IPS-11a (cell line): ENCODE measurements at regions not wholly inside any gene's neighbourhood (a gene's known extent, or its start where the extent isn't known, plus 50 kb on each side); places are given as distances from the start of the nearest gene placed in this dataset.

ENCODE experiments used
- H3K4me3 ChIP-seq: one replicate; pipeline ENCODE4 v1.5.1; 2013; ENCODE audit warnings: low read depth, low read length, control low read depth

- H3K4me3 ChIP-seq: no peak overlapping the region
These were observed 155.1 kb upstream of the CAMK1G start for GRCh38 chr1:209428241-209428921.

GRCh38 chr1:209429611-209430010, 153.9 kb upstream of the CAMK1G start:
- peak overlapping the region; percentile 17 for H3K4me3 ChIP-seq

DNA sequence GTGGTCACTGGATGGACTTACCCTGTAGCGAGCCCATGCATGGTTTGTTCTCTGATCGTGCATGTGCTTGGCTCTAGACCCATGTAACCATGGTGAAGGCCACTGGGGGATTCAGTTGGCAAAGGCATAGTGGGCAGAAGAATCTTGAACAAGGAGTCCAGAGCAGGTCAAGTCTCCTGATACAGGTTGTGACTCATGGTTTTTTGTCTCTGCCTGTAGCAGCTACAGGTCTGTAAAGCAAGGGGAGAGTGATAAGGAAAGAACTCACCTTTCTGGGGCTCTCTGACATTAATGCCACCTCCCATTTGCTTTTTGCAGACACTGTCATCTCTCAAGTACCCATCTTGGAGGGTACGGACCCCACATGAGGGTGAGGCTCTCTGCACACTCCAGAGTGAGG, 153.4 kb upstream of the CAMK1G start:
- no peak overlapping the region for H3K4me3 ChIP-seq

- H3K4me3 ChIP-seq: no peak overlapping the region
These were observed 152.7 kb upstream of the CAMK1G start for GRCh38 chr1:209430821-209431259.

GRCh38 chr1:209431402-209431801, 152.1 kb upstream of the CAMK1G start:
- H3K4me3 ChIP-seq: no peak overlapping the region

DNA sequence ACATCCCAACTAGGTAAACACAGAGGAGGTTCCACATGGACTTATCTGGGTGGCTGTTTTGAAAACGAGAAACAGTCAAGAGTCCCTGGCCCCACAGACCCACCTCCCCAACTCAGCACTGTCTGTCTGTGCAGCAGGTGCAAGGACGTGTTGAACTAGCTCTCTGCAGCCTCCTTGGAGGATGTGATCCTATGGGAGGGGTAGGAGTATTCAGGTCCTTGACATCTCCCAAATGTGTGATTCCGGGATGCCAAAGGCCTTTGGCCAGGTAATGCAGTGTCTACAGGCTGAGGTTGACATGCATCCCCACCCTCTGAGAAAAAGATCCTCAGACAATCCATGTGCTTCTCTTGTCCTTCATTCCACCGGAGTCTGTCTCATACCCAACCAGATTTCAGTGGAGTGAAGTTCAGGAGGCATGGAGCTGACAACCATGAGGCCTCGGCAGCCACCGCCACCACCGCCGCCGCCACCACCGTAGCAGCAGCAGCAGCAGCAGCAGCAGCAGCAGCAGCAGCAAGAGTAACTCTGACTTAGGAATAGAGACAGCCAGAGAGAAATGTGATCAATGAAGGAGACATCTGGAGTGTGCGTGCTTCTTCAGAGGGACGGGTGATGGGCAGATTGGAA, 151.6 kb upstream of the CAMK1G start:
- H3K4me3 ChIP-seq: no peak overlapping the region

GRCh38 chr1:209432443-209432825, 151.1 kb upstream of the CAMK1G start:
- no peak overlapping the region for H3K4me3 ChIP-seq

DNA sequence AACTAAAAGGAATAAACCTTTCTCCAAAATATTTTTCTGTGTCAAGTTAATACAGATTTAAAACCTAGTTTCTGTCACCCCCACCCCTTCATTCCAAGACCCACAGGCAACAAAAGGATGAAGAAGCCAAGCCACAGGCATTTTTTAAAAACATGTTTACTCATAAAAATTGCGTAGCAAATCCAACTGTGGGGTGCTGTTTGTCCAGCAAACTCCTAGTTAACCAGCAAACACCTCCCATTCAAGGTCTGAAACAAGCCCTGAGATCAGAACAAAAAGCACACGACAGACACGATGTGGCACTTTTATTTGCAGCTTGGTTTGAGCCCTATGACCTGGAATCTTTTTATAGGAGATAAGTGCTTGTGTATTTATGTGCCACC, 149.9 kb upstream of the CAMK1G start:
- H3K4me3 ChIP-seq: no peak overlapping the region

GRCh38 chr1:209434066-209434465, 149.4 kb upstream of the CAMK1G start:
- H3K4me3 ChIP-seq: no peak overlapping the region

DNA sequence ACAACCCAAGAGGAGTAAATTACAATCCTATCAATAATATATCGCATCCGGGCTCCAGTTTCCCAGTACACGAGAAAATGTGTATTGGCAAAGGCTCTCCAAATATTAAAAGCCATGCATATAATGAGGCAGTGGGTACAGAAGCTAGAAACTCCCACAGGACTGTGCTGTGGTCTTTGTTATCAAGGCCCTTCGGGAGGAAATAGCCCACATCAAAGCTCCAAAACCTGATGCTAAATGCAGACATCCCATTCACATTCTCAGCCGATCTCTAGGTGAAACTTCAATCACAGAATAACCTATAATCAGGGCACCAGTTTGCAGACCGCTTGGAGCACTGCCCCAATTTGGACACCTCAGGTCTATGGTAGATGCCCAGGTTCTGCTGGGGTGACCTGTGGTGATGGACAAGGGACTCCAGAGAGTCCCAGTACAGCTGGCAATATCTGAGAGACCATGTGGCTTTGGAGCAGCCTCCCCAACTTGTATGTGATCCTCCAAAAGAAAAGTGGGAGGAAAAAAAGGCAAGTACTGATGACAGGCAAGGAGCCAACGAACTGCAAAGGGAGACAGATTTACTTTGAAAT, 148.8 kb upstream of the CAMK1G start:
- H3K4me3 ChIP-seq: no peak overlapping the region

DNA sequence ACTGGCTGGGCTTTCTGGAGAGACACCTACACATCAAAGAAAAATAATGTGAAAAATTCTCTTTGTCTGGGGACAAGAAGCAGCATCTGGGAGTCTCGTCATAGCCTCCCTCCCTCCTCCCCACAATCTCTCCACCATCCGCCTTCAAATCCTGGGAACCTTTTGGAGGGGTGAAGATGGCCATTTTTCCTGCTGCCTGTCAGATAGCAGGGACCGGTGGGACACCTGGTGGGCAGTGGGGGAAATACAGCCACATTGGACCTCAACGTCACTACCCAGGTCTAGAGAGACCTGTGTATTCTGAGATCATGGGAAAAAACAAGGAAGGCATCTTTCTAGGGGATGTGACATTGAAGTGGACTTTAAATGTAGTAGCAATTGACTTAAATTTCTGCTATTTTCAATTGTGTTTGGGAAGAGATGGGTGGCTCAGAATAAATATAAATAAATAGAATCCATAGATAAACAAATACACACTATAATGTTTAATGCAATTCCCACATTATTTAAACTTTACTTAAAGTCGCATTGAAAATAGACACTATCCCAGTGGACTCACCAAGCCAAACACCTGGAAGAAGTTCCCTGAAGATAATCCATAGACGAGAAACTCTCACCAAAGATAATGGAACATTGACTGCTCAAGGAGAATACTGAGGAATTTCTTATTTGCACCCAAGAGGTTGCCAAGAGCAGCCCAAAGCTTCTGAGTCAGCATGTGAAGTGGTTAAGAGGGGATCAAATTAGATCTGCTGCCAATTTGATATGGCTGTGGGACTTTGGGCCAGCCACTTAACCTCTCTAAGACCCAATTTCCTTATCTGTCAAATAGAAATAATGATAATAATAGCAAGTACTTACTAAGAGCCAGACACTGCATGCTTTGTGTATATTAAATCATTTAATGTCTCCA, 147.6 kb upstream of the CAMK1G start:
- no peak overlapping the region for H3K4me3 ChIP-seq

- H3K4me3 ChIP-seq: no peak overlapping the region
These were observed 143.7 kb upstream of the CAMK1G start for GRCh38 chr1:209439828-209440227.

GRCh38 chr1:209443361-209443931, 140.1 kb upstream of the CAMK1G start:
- no peak overlapping the region for H3K4me3 ChIP-seq

DNA sequence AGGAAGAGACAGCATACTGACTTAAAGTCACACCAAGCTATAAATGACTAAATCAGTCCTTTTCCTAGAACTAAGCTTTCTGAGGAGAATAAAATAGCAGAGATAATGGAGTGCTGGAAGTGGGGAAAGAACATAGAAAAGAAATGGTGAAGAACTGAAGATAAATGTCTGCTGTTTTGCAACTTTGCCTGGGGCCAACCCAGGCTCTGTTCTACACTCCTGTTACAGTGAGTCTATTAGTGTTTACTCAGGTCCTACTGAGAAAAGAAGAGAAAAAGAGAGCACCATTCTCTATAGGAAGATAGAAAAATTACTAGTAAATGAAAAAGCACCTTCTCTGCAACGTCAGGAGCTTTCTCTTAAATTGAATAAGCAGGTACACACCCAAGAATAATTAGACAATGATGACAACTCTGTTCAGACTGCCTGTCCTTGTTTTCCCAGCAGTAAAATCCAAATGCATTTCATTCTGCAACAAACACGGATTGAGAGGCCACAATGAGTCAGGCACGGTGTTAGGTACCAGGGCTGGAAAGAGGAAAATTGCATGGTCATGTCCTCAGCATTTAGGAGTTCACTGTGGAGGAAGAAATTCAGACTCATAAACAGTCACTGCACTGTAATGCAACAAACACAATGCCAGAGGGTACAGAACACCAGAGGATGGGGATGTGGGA, 139.4 kb upstream of the CAMK1G start:
- no peak overlapping the region for H3K4me3 ChIP-seq

DNA sequence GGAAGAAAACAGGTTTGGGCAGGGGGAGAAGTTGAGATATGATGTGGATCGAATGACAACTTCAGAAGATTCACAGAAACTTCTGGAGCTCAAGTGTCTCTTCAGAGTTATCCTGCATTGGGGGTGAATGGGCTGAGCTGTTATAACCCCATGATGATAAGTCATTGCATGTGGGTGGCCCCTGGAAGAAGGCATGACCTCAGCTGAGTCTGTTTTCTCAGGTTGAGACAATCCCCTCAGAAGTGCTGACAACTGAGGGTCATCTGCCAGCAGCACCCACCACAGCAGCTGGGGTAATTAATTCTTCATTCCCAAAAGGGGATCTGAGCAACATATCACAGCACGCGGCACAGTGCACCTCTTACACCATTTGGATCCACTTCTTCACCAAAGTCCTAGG, 138.6 kb upstream of the CAMK1G start:
- no peak overlapping the region for H3K4me3 ChIP-seq

- H3K4me3 ChIP-seq: no peak overlapping the region
These were observed 137.9 kb upstream of the CAMK1G start for GRCh38 chr1:209445576-209445975.

GRCh38 chr1:209446356-209446755, 137.2 kb upstream of the CAMK1G start:
- no peak overlapping the region for H3K4me3 ChIP-seq

GRCh38 chr1:209454340-209454994, 129.0 kb upstream of the CAMK1G start:
- H3K4me3 ChIP-seq: no peak overlapping the region

DNA sequence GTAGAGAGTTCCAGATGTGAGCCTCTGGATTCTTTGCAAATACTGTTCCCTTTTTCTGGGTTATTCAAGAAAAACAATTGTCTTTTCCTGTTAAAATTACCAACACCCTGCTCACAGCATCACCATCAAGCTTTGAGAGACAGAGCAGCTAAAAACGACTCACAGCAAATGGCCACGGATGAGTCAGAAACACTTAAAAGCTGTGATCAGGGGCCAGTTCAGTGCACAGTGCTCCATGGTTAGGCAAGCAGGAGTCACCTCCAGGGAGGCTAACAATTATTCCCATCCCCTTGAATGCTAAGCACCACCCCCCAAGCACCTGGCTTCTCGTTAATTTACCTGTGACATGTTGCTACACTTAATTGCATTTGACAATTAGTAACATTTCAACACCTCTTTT, 128.4 kb upstream of the CAMK1G start:
- H3K4me3 ChIP-seq: no peak overlapping the region
